ENCODE measurements at regions not wholly inside any gene's neighbourhood (a gene's known extent, or its start where the extent isn't known, plus 50 kb on each side); places are given as distances from the start of the nearest gene placed in this dataset.

DNA sequence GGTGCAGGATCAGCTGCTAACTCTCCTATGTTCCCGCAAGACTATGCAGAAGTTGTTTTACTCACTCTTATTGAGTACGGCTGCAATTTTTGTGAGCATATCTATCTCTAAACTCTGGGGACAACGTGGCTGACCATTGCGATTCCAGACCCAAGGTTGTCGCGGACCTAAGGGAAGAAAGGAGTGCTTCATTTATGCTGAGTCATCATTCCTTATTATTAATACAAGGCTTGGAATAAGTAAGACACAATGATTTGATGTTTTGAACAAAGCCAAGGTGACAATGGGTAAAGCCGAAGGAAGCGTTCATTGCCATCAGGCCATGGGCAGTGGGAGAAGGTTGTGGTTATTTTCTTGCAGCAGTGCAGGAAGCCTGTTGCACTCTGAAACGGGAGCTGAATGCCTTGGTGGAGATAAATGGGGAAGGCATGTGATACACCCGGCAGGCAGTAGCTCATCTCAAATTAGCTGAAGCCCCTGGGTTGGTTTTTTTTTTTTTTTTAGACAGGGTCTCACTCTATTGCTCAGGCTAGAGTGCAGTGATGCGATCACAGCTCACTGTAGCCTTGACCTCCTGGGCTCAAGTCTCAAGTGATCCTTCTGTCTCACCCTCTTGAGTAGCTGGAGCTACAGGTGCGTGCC is 605.7 kb downstream of the TYW1 start:
- POLR2A ChIA-PET (ENCODE audit: unreplicated experiment) = no interaction called here
- DNase-seq = no peak
- no peak overlapping the region for H4K91ac ChIP-seq (ENCODE audit: insufficient read depth, low read depth, low read length)
- H3K4me1 ChIP-seq (ENCODE audit: control insufficient read depth, insufficient read depth, low read length) = no peaks in the 10 kb centered on the region
- H3K18ac ChIP-seq (ENCODE audit: low read depth, low read length) = no peak overlapping the region
- in situ Hi-C loops (cut with MboI; ENCODE audit: low sequenced_read_pairs) (no loop called here), intact Hi-C loops (cut with micrococcal nuclease) (no loop called here), dilution Hi-C loops (cut with HindIII; ENCODE audit: low sequenced_read_pairs, unreplicated experiment) (no loop called here)
- BruUV-seq (replicated peaks) = no TSS peak
- no peak overlapping the region for H4K5ac ChIP-seq (ENCODE audit: low read depth, low read length)
- H2AK5ac ChIP-seq (ENCODE audit: low read depth, low read length) = no peak overlapping the region
- no peak overlapping the region for H3K4me2 ChIP-seq (ENCODE audit: low read depth, low read length)
- TF ChIP-seq RFX5 (IDR thresholded peaks at IDR 0.05; ENCODE audit: low read depth, low read length) = no peak
- TF ChIP-seq, protein P1, sequence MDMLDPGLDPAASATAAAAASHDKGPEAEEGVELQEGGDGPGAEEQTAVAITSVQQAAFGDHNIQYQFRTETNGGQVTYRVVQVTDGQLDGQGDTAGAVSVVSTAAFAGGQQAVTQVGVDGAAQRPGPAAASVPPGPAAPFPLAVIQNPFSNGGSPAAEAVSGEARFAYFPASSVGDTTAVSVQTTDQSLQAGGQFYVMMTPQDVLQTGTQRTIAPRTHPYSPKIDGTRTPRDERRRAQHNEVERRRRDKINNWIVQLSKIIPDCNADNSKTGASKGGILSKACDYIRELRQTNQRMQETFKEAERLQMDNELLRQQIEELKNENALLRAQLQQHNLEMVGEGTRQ (IDR thresholded peaks at IDR 0.05; ENCODE audit: low read depth, low read length) = no peak
- TF ChIP-seq, protein P2, sequence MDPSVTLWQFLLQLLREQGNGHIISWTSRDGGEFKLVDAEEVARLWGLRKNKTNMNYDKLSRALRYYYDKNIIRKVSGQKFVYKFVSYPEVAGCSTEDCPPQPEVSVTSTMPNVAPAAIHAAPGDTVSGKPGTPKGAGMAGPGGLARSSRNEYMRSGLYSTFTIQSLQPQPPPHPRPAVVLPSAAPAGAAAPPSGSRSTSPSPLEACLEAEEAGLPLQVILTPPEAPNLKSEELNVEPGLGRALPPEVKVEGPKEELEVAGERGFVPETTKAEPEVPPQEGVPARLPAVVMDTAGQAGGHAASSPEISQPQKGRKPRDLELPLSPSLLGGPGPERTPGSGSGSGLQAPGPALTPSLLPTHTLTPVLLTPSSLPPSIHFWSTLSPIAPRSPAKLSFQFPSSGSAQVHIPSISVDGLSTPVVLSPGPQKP (IDR thresholded peaks at IDR 0.05; ENCODE audit: borderline replicate concordance, low read depth, low read length) = no peak
- peak; percentile 99 for TF ChIP-seq MAFK (IDR thresholded peaks at IDR 0.05; ENCODE audit: low read depth, low read length)
- no peak for TF ChIP-seq FOS (IDR thresholded peaks at IDR 0.05; ENCODE audit: low read depth, low read length)
- TF ChIP-seq NFE2L2 (IDR thresholded peaks at IDR 0.05; ENCODE audit: low read depth, low read length) = peak; percentile 78
- TF ChIP-seq BHLHE40 (IDR thresholded peaks at IDR 0.05; ENCODE audit: low read depth, low read length) = no peak
- no peak for TF ChIP-seq CEBPB (IDR thresholded peaks at IDR 0.05; ENCODE audit: low read depth, low read length)
- 100% methylated on average over 2 of the region's 12 CpGs; no CpG with 5 or more reads in 1 of the 2 experiments for WGBS, 2 experiments (ENCODE audit: extremely low coverage in 2 of 2, insufficient read length in 1 of 2)
- no peak overlapping the region for H4K8ac ChIP-seq (ENCODE audit: low read depth in 2 of 2, low read length in 2 of 2)
- no peaks in the 10 kb centered on the region for H3K9me1 ChIP-seq (ENCODE audit: insufficient read depth, low read length)
- no peak overlapping the region for H2BK15ac ChIP-seq (ENCODE audit: low read depth, low read length)
- no peak overlapping the region for H2AK9ac ChIP-seq (replicated peaks; ENCODE audit: low read depth, low read length, poor library complexity)
- no peak overlapping the region for H3K23ac ChIP-seq (ENCODE audit: low read depth, low read length)
- CTCF ChIA-PET = no interaction called here
- no peaks in the 10 kb centered on the region for H3K79me1 ChIP-seq (ENCODE audit: low read depth in 1 of 2, low read length in 2 of 2)
- no peak overlapping the region for H2AFZ ChIP-seq (replicated peaks; ENCODE audit: low read length, poor library complexity)
- H3K9ac ChIP-seq (ENCODE audit: low read depth, low read length) = no peak overlapping the region
- H3K14ac ChIP-seq (replicated peaks; ENCODE audit: low read depth, low read length) = no peak overlapping the region
- no peak overlapping the region for H3K4me3 ChIP-seq (ENCODE audit: insufficient read depth, low read depth, low read length)
- H3K27ac ChIP-seq (ENCODE audit: insufficient read depth, low read length) = no peak overlapping the region
- no peak overlapping the region for H2BK20ac ChIP-seq (ENCODE audit: low read depth, low read length)
- no peaks in the 10 kb centered on the region for H3K27me3 ChIP-seq (ENCODE audit: control insufficient read depth, insufficient read depth, low read length)
- no peaks in the 10 kb centered on the region for H4K20me1 ChIP-seq (ENCODE audit: insufficient read depth, low read length)
- H3K56ac ChIP-seq (ENCODE audit: extremely low read depth, insufficient read depth, low read length) = no peak overlapping the region
- ATAC-seq (ENCODE audit: low read depth) = no peak
- no peak overlapping the region for H2BK5ac ChIP-seq (ENCODE audit: low read depth, low read length, poor library complexity, severe bottlenecking)
- no peak overlapping the region for H2BK120ac ChIP-seq (ENCODE audit: low read depth, low read length)
- no peak overlapping the region for H3K4ac ChIP-seq (ENCODE audit: low read depth, low read length)
- H3K9me3 ChIP-seq (ENCODE audit: control insufficient read depth, insufficient read depth, low read length) = peaks cover 13% of the 10 kb centered on the region
- no peaks in the 10 kb centered on the region for H3K36me3 ChIP-seq (ENCODE audit: control insufficient read depth, insufficient read depth, low read length)

All from IMR-90 (cell line).